Panc1 (cell line): ENCODE measurements at regions not wholly inside any gene's neighbourhood (a gene's known extent, or its start where the extent isn't known, plus 50 kb on each side); places are given as distances from the start of the nearest gene placed in this dataset.

Source experiments
- CTCF ChIP-seq: fragments of 450-650 bp; IDR thresholded peaks from 2 replicates; pipeline ENCODE4 v1.5.1; 2017; ENCODE audit warnings: mild to moderate bottlenecking
- POLR2AphosphoS5 ChIP-seq: IDR thresholded peaks from 2 replicates; pipeline ENCODE4 v1.6.1; 2012; ENCODE audit warnings: mild to moderate bottlenecking, low read depth, low read length, moderate library complexity
- SIN3A ChIP-seq: IDR thresholded peaks from 2 replicates; pipeline ENCODE4 v1.6.1; 2012; ENCODE audit warnings: low read depth, mild to moderate bottlenecking, low read length, moderate library complexity, borderline replicate concordance; ENCODE audit not compliant: insufficient read depth
- TCF7L2 ChIP-seq: IDR thresholded peaks from 2 replicates; pipeline ENCODE4 v1.6.1; 2011; ENCODE audit warnings: mild to moderate bottlenecking, low read depth, low read length, inconsistent platforms

GRCh38 chr2:187920511-187920910, 366.3 kb upstream of the TFPI start:
- TF ChIP-seq CTCF (no peak), POLR2AphosphoS5 (no peak), TCF7L2 (no peak), SIN3A (no peak)
